OCI-LY7 (cell line): ENCODE measurements at regions not wholly inside any gene's neighbourhood (a gene's known extent, or its start where the extent isn't known, plus 50 kb on each side); places are given as distances from the start of the nearest gene placed in this dataset.

Experiments
- BruUV-seq: library from RNA; stranded (reverse); fragments of 400-500 nt; replicated peaks from 2 replicates; lab custom pipeline; 2021; lab: Mats Ljungman, UMichigan
- CTCF ChIA-PET: fragments of 300-600 bp; sonication (Branson Sonifier 250); formaldehyde crosslinking; loops from one replicate; lab custom pipeline; 2022; ENCODE audit warnings: antibody characterized with exemption; ENCODE audit not compliant: unreplicated experiment; lab: Charles Lee
- POLR2A ChIA-PET: fragments of 300-600 bp; sonication (Branson Sonifier 250); formaldehyde crosslinking; loops from one replicate; lab custom pipeline; 2022; ENCODE audit warnings: antibody characterized with exemption; lab: Charles Lee
- DNase-seq: peaks from one replicate; pipeline ENCODE4 v3.0.0-alpha.2; 2015; ENCODE audit warnings: low spot score
- H2AFZ ChIP-seq: fragments of 200-600 bp; sonication (generic), shearing (Covaris generic); 2 replicates; pipeline ENCODE4 v1.6.1; 2014; ENCODE audit warnings: mild to moderate bottlenecking, antibody characterized with exemption, low read length, moderate library complexity
- H3K27ac ChIP-seq: fragments of 200-600 bp; sonication (generic); 2 replicates; pipeline ENCODE4 v1.5.1; 2014; ENCODE audit warnings: mixed run types, low read depth, mild to moderate bottlenecking, moderate library complexity, low read length, inconsistent platforms; ENCODE audit not compliant: poor library complexity, severe bottlenecking
- H3K36me3 ChIP-seq: fragments of 200-600 bp; sonication (generic); 2 replicates; pipeline ENCODE4 v1.6.1; 2014; ENCODE audit warnings: mild to moderate bottlenecking, antibody characterized with exemption, low read length, moderate library complexity, mixed read lengths; ENCODE audit not compliant: insufficient read depth
- H3K4me1 ChIP-seq: fragments of 200-600 bp; sonication (generic); 2 replicates; pipeline ENCODE4 v1.5.1; 2014; ENCODE audit warnings: mild to moderate bottlenecking, low read length; ENCODE audit not compliant: insufficient read depth, poor library complexity, severe bottlenecking
- H3K4me2 ChIP-seq: fragments of 200-600 bp; sonication (generic); 2 replicates; pipeline ENCODE4 v1.6.1; 2014; ENCODE audit warnings: mild to moderate bottlenecking, low read length
- H3K4me3 ChIP-seq: fragments of 200-600 bp; sonication (generic); 2 replicates; pipeline ENCODE4 v1.5.1; 2014; ENCODE audit warnings: mild to moderate bottlenecking, low read depth, low read length; ENCODE audit not compliant: poor library complexity, severe bottlenecking
- H3K79me2 ChIP-seq: fragments of 200-600 bp; sonication (generic); 2 replicates; pipeline ENCODE4 v1.6.1; 2016; ENCODE audit warnings: low read depth, mild to moderate bottlenecking, low read length, moderate library complexity, mixed read lengths; ENCODE audit not compliant: insufficient read depth
- H3K9me2 ChIP-seq: fragments of 200-600 bp; sonication (generic); 2 replicates; pipeline ENCODE4 v1.6.1; 2016; ENCODE audit warnings: mild to moderate bottlenecking, low read length, mixed read lengths; ENCODE audit not compliant: insufficient read depth
- H3K9me3 ChIP-seq: fragments of 200-600 bp; sonication (generic); 2 replicates; pipeline ENCODE4 v1.6.1; 2014; ENCODE audit warnings: mild to moderate bottlenecking, mixed run types, low read length, mixed read lengths
- H4K20me1 ChIP-seq: fragments of 200-600 bp; sonication (generic); 2 replicates; pipeline ENCODE4 v1.6.1; 2014; ENCODE audit warnings: mild to moderate bottlenecking, antibody characterized with exemption, low read length, moderate library complexity, mixed read lengths; ENCODE audit not compliant: insufficient read depth
- CTCF ChIP-seq: fragments of 200-600 bp; sonication (generic); conservative IDR thresholded peaks from 2 replicates; pipeline ENCODE4 v1.5.1; 2014; ENCODE audit warnings: mild to moderate bottlenecking, antibody characterized with exemption, low read length, moderate library complexity, mixed read lengths
- EZH2phosphoT487 ChIP-seq: fragments of 200-600 bp; sonication (generic); IDR thresholded peaks from 2 replicates; pipeline ENCODE4 v1.6.1; 2018; ENCODE audit warnings: low read depth, borderline replicate concordance, mild to moderate bottlenecking, mixed run types, antibody characterized with exemption, low read length, moderate library complexity, mixed read lengths
- intact Hi-C: fragments of 100-400 bp; cut with micrococcal nuclease; formaldehyde crosslinking; loops from one replicate; pipeline ENCODE4 v1.10.0; 2022; ENCODE audit not compliant: unreplicated experiment

GRCh38 chr7:73931502-73931901 lies 70.5 kb downstream of the TMEM270 start:
- intact Hi-C loops: no loop called here
- Histone ChIP-seq H3K27ac (no peak overlapping the region), H3K9me3 (no peaks in the 10 kb centered on the region), H3K9me2 (no peaks in the 10 kb centered on the region), H3K4me3 (no peak overlapping the region), H2AFZ (no peak overlapping the region), H4K20me1 (no peaks in the 10 kb centered on the region), H3K79me2 (no peaks in the 10 kb centered on the region), H3K4me1 (no peaks in the 10 kb centered on the region), H3K36me3 (no peaks in the 10 kb centered on the region), H3K4me2 (no peak overlapping the region)
- POLR2A ChIA-PET: no interaction called here
- CTCF ChIA-PET: no interaction called here
- TF ChIP-seq EZH2phosphoT487 (no peak), CTCF (no peak)
- BruUV-seq: no TSS peak
- no peak for DNase-seq

- no peak overlapping the region for H3K4me2 ChIP-seq
- H3K9me3 ChIP-seq: no peaks in the 10 kb centered on the region
- CTCF ChIA-PET: no interaction called here
- no peak for DNase-seq
- no peaks in the 10 kb centered on the region for H3K4me1 ChIP-seq
- intact Hi-C loops: no loop called here
- H4K20me1 ChIP-seq: no peaks in the 10 kb centered on the region
- no peaks in the 10 kb centered on the region for H3K36me3 ChIP-seq
- H3K4me3 ChIP-seq: no peak overlapping the region
- BruUV-seq: no TSS peak
- no peaks in the 10 kb centered on the region for H3K9me2 ChIP-seq
- no peak overlapping the region for H2AFZ ChIP-seq
- no peak for TF ChIP-seq EZH2phosphoT487
- no peak for TF ChIP-seq CTCF
- no peak overlapping the region for H3K27ac ChIP-seq
- no peaks in the 10 kb centered on the region for H3K79me2 ChIP-seq
- POLR2A ChIA-PET: no interaction called here
These were observed 71.4 kb downstream of the TMEM270 start for GRCh38 chr7:73932364-73932763.

GRCh38 chr7:73933091-73933490 lies 72.1 kb downstream of the TMEM270 start:
- Histone ChIP-seq H3K9me2 (no peaks in the 10 kb centered on the region), H3K36me3 (no peaks in the 10 kb centered on the region), H3K27ac (no peak overlapping the region), H3K79me2 (no peaks in the 10 kb centered on the region), H3K4me1 (no peaks in the 10 kb centered on the region), H3K4me2 (no peak overlapping the region), H2AFZ (no peak overlapping the region), H3K4me3 (no peak overlapping the region), H4K20me1 (no peaks in the 10 kb centered on the region), H3K9me3 (no peaks in the 10 kb centered on the region)
- TF ChIP-seq CTCF (no peak), EZH2phosphoT487 (no peak)
- DNase-seq: no peak
- CTCF ChIA-PET: no interaction called here
- BruUV-seq: no TSS peak
- intact Hi-C loops: no loop called here
- POLR2A ChIA-PET: no interaction called here
